ENCODE measurements at regions not wholly inside any gene's neighbourhood (a gene's known extent, or its start where the extent isn't known, plus 50 kb on each side); places are given as distances from the start of the nearest gene placed in this dataset.

DNA sequence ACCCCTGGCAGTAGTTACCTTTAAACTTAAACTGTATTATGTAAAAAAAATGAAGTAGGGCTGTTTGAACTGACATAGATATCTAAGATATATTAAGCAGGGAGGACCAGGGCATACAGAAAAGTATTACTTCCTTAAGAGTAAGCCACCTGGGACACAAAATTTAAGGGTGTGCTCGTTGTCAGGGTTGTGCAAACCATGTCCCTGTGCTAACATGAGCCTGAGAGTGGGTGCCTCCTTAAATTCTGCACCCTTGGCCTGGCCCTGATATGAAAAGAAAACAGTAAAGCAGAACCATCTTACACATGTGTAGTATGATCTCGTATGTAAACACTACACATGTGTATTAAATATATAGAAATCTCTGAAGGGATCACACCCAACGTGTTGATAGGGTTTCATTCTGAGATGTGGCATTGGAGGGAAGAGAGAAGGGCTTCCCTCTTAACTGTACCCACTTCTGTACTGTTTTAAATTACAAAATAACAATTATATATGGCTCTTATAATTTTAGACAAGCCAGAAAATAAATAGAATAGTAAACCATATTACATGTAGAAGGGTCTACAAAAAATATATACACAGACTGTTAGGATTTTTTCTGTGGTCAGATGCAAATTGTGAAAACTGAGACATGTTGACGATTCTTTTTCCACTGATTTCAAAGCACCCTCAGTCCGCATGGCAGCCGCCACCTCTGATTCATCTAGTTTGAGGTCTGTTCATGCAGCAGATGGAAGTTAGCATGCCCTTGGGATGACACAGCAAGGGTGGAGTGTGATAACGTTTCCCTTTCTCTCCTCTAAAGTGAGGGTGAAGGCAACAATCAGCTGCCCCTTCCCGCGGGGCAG is 400.8 kb upstream of the PROK2 start:
- FAIRE-seq (peak; percentile 38), DNase-seq (ENCODE audit: insufficient read length, low spot score) (no peak)
- TF ChIP-seq POU2F2 (IDR thresholded peaks at IDR 0.05; ENCODE audit: low read depth, low read length) (no peak), PAX5 (IDR thresholded peaks at IDR 0.05; ENCODE audit: insufficient read depth, low read length, severe bottlenecking) (no peak), TAF1 (IDR thresholded peaks at IDR 0.05; ENCODE audit: low read depth, low read length) (no peak), POLR2A (IDR thresholded peaks at IDR 0.05; ENCODE audit: low read depth, low read length) (no peak), POLR2AphosphoS5 (IDR thresholded peaks at IDR 0.05; ENCODE audit: low read depth, low read length) (no peak), SPI1 (IDR thresholded peaks at IDR 0.05; ENCODE audit: low read depth, low read length) (no peak)

DNA sequence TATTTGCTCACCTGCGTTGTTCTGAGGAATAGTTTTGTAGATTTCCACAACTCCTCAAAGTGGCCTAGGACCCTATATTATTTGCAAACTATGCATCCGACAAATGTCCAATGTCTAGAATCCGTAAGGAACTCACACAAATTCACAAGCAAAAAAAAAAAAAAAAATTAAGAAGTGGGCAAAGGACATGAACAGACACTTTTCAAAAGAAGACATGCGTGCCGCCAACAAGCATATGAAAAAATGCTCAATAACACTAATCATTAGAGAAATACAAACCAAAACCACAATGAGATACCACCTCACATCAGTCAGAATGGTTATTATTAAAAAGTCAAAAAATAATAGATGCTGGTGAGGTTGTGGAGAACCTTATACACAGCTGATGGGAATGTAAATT is 398.5 kb upstream of the PROK2 start:
- no peak for FAIRE-seq
- TF ChIP-seq POU2F2 (IDR thresholded peaks at IDR 0.05; ENCODE audit: low read depth, low read length) (no peak), SPI1 (IDR thresholded peaks at IDR 0.05; ENCODE audit: low read depth, low read length) (no peak), PAX5 (IDR thresholded peaks at IDR 0.05; ENCODE audit: insufficient read depth, low read length, severe bottlenecking) (no peak), POLR2AphosphoS5 (IDR thresholded peaks at IDR 0.05; ENCODE audit: low read depth, low read length) (no peak), TAF1 (IDR thresholded peaks at IDR 0.05; ENCODE audit: low read depth, low read length) (no peak), POLR2A (IDR thresholded peaks at IDR 0.05; ENCODE audit: low read depth, low read length) (no peak)

DNA sequence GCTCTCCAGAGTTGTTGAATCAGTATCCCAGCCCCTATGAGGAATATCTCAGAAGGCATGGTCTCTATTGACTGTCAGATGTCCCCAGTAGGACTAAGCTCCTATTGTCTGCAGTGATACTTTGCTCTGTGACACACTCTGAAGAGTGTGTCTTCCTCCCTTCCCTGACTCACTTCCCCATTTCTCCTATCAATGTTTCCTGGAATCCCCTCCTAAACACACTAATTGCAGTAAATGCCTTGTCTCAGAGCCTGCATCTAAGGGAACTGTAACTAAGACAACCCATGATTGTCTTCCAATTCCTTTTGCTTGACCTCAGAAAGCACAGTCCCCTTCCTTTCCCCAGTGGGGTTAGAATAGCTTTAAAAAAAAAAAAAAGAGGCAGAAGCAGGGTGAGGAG is 397.3 kb upstream of the PROK2 start:
- no peak for DNase-seq (ENCODE audit: insufficient read length, low spot score)
- FAIRE-seq = no peak
- TF ChIP-seq TAF1 (IDR thresholded peaks at IDR 0.05; ENCODE audit: low read depth, low read length) (no peak), SPI1 (IDR thresholded peaks at IDR 0.05; ENCODE audit: low read depth, low read length) (peak; percentile 63)

More for the DNA sequence above, 398.5 kb upstream of the PROK2 start:
- DNase-seq (ENCODE audit: insufficient read length, low spot score) = no peak

DNA sequence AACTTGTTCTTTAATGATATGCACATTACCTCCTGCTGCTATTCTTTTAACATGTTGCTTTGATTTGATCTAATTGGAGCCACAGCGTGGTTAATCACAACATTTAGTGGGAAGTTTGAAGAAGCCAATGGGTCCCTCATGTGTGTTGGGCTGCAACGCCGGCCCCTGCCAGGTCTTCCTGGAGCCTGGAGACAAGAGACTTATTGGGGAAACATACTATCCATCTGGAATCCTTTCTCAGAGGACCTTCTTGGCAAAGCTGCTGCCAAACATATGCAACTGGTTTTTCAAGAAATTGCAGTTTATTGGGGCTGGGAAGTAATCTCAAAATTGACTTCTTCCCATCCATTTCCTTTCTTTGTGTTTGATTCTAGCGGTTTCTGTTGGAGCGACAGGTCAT is 396.3 kb upstream of the PROK2 start:
- DNase-seq (ENCODE audit: insufficient read length, low spot score) (no peak), FAIRE-seq (no peak)
- TF ChIP-seq SPI1 (IDR thresholded peaks at IDR 0.05; ENCODE audit: low read depth, low read length) = no peak
- TF ChIP-seq PAX5 (IDR thresholded peaks at IDR 0.05; ENCODE audit: insufficient read depth, low read length, severe bottlenecking) = no peak
- TF ChIP-seq POLR2A (IDR thresholded peaks at IDR 0.05; ENCODE audit: low read depth, low read length) = no peak
- TF ChIP-seq POU2F2 (IDR thresholded peaks at IDR 0.05; ENCODE audit: low read depth, low read length) = no peak
- TF ChIP-seq POLR2AphosphoS5 (IDR thresholded peaks at IDR 0.05; ENCODE audit: low read depth, low read length) = no peak
- no peak for TF ChIP-seq TAF1 (IDR thresholded peaks at IDR 0.05; ENCODE audit: low read depth, low read length)

DNA sequence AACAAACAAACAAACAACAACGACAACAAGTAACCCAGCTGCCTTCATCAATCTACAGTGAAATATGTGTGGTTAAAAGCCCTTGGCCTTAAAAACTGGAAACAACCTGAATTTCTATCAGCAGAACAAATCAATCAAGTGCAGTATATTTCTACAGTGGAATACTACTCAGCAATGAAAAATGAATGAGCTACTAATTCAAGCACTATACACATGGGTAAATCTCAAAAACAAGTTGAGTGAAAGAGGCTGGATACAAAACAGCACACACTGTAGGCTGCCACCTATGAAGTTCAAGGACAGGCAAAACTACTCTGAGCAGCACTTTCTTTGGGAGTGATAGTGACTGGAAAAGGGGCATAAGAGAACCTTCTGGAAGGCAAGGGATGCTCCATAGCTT is 395.5 kb upstream of the PROK2 start:
- FAIRE-seq (no peak), DNase-seq (ENCODE audit: insufficient read length, low spot score) (no peak)
- TF ChIP-seq SPI1 (IDR thresholded peaks at IDR 0.05; ENCODE audit: low read depth, low read length) = no peak
- TF ChIP-seq POLR2A (IDR thresholded peaks at IDR 0.05; ENCODE audit: low read depth, low read length) = no peak
- no peak for TF ChIP-seq TAF1 (IDR thresholded peaks at IDR 0.05; ENCODE audit: low read depth, low read length)
- TF ChIP-seq POU2F2 (IDR thresholded peaks at IDR 0.05; ENCODE audit: low read depth, low read length) = no peak
- TF ChIP-seq PAX5 (IDR thresholded peaks at IDR 0.05; ENCODE audit: insufficient read depth, low read length, severe bottlenecking) = no peak
- no peak for TF ChIP-seq POLR2AphosphoS5 (IDR thresholded peaks at IDR 0.05; ENCODE audit: low read depth, low read length)

DNA sequence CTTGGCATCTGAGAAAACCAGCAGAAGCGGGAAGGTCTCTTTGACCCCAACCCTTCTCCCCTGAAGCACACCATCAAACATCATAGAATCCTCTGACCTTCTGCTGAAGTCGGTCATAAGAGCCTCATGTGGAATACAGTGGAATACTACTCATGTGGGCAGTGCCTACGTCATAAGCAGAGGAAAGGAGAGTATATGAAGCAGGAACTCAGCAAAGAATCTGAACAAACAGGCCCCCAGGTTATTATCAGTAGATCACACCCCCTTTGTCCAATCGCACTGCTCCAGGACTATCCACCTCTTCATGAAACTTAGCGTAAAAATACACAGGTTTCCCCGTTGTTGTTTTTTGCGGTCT is 394.1 kb upstream of the PROK2 start:
- DNase-seq (ENCODE audit: insufficient read length, low spot score) (no peak), FAIRE-seq (no peak)

DNA sequence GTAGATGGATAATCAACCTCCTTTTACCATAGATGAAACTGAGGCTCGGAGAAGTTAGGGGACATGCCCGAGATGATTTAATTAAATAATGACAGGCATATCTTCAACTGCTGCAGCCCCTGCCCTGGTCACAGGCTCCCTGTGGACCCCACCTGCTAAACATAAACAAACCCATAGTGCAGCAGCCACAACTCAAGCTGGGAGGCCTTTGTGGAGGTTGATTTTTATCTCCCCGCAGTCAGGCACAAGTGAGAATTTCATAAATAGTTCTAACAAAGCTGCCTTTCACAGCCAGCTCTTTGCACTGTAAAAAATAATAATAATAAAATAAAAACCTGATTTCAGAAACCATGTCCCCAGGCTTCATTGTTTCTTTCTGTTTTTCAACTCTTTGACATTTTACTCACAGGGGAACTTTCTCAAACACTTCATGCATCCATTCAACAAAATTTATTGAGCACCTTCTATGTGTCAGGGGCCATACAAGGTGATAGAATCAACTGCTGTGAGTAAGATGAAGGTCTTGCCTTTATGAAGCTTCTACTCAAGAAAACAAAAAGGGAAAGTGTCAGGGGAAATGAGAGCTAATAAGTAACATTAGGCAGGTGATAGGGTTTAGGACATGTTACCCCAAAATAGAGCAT is 393.6 kb upstream of the PROK2 start:
- no peak for TF ChIP-seq POU2F2 (IDR thresholded peaks at IDR 0.05; ENCODE audit: low read depth, low read length)
- TF ChIP-seq POLR2AphosphoS5 (IDR thresholded peaks at IDR 0.05; ENCODE audit: low read depth, low read length) = no peak
- TF ChIP-seq TAF1 (IDR thresholded peaks at IDR 0.05; ENCODE audit: low read depth, low read length) = no peak
- TF ChIP-seq PAX5 (IDR thresholded peaks at IDR 0.05; ENCODE audit: insufficient read depth, low read length, severe bottlenecking) = no peak
- no peak for TF ChIP-seq POLR2A (IDR thresholded peaks at IDR 0.05; ENCODE audit: low read depth, low read length)
- TF ChIP-seq SPI1 (IDR thresholded peaks at IDR 0.05; ENCODE audit: low read depth, low read length) = no peak
- FAIRE-seq = no peak
- DNase-seq (ENCODE audit: insufficient read length, low spot score) = no peak

More for the DNA sequence above, 394.1 kb upstream of the PROK2 start:
- TF ChIP-seq PAX5 (IDR thresholded peaks at IDR 0.05; ENCODE audit: insufficient read depth, low read length, severe bottlenecking) = no peak
- no peak for TF ChIP-seq SPI1 (IDR thresholded peaks at IDR 0.05; ENCODE audit: low read depth, low read length)
- TF ChIP-seq POLR2AphosphoS5 (IDR thresholded peaks at IDR 0.05; ENCODE audit: low read depth, low read length) = no peak
- no peak for TF ChIP-seq POU2F2 (IDR thresholded peaks at IDR 0.05; ENCODE audit: low read depth, low read length)
- TF ChIP-seq POLR2A (IDR thresholded peaks at IDR 0.05; ENCODE audit: low read depth, low read length) = no peak
- no peak for TF ChIP-seq TAF1 (IDR thresholded peaks at IDR 0.05; ENCODE audit: low read depth, low read length)

DNA sequence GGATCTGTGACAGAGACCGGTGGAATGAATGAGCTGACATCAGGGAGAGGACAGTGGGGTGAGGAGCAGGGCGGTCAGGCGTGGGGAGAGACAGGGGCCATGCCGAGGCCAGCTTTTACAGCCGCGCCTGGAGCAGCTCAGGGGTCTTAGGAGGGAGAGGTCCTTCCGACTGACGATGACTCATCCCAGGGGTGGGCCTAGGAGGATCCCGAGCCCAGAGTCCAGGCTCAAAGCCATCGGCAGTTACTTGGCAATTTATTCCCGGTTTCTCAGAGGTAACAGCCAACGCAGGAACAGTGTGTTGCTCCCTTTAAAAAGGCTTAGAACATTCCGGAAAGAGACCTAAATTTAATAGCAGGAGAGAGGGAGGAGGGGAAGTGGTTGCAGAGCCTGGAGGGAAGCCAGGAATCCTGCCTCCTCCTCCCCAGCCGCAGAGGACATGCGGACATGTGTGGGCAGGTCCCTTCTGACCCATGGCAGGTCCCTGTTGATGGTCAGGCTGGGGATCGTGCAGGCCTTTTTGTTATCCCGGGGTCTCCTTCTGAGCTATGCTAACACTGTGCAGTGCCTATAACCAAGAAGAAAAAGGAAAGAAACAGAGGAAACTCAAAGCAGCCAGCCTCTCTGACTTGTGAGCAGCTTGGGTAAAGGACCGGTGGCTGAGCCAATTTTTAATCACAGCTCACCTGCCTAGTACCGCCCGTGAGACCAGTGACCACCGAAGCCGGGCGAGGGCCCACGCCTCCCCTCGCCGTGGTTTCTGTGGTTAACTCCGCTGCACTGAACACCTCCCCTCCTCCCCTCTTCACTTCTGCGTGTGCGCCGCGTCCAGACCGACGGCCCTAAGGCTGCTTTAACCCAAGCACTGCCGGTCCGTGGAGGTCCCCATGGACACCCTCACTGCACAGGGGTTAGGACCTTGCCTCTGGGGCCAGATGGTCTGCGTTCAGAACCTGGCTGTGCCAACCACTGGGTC is 392.4 kb upstream of the PROK2 start:
- FAIRE-seq = no peak
- no peak for TF ChIP-seq TAF1 (IDR thresholded peaks at IDR 0.05; ENCODE audit: low read depth, low read length)
- no peak for TF ChIP-seq POLR2A (IDR thresholded peaks at IDR 0.05; ENCODE audit: low read depth, low read length)
- TF ChIP-seq SPI1 (IDR thresholded peaks at IDR 0.05; ENCODE audit: low read depth, low read length) = 0 out of 2 replicates have a peak, but pooled peaks have one; percentile 15
- peak; percentile 83; the same call in 1 of the 2 replicates for TF ChIP-seq POU2F2 (IDR thresholded peaks at IDR 0.05; ENCODE audit: low read depth, low read length)
- TF ChIP-seq PAX5 (IDR thresholded peaks at IDR 0.05; ENCODE audit: insufficient read depth, low read length, severe bottlenecking) = no peak
- TF ChIP-seq POLR2AphosphoS5 (IDR thresholded peaks at IDR 0.05; ENCODE audit: low read depth, low read length) = no peak
- DNase-seq (ENCODE audit: insufficient read length, low spot score) = peak; percentile 38

Measured in GM12891 (cell line).